Choroid plexus epithelial cell (primary cell): ENCODE measurements at regions not wholly inside any gene's neighbourhood (a gene's known extent, or its start where the extent isn't known, plus 50 kb on each side); places are given as distances from the start of the nearest gene placed in this dataset.

Experiments
- DNase-seq: peaks from one replicate; pipeline ENCODE4 v3.0.0-alpha.2; 2010; ENCODE audit warnings: low read depth
- H3K4me3 ChIP-seq: 2 replicates; pipeline ENCODE4 v1.5.1; 2011; ENCODE audit warnings: low read depth, mild to moderate bottlenecking, control low read depth, low read length, moderate library complexity
- CTCF ChIP-seq: conservative IDR thresholded peaks from 2 replicates; pipeline ENCODE4 v1.5.1; 2011; ENCODE audit warnings: low read depth, mild to moderate bottlenecking, control low read depth, inconsistent platforms, low read length, moderate library complexity

- TF ChIP-seq CTCF = no peak
- H3K4me3 ChIP-seq = no peak overlapping the region
- DNase-seq = no peak
Measured at GRCh38 chr6:113493991-113494390, 363.2 kb upstream of the MARCKS start.

- DNase-seq = peak; percentile 79
- TF ChIP-seq CTCF = no peak
- no peak overlapping the region for H3K4me3 ChIP-seq
Measured at GRCh38 chr6:113495521-113495920, 361.6 kb upstream of the MARCKS start.

GRCh38 chr6:113496166-113496565 lies 361.0 kb upstream of the MARCKS start:
- TF ChIP-seq CTCF = no peak
- peak overlapping the region; percentile 2 for H3K4me3 ChIP-seq
- peak; percentile 70 for DNase-seq

- H3K4me3 ChIP-seq = no peak overlapping the region
- no peak for DNase-seq
- TF ChIP-seq CTCF = no peak
Measured at GRCh38 chr6:113500221-113500620, 356.9 kb upstream of the MARCKS start.

GRCh38 chr6:113505084-113505699 lies 352.0 kb upstream of the MARCKS start:
- no peak for TF ChIP-seq CTCF
- no peak for DNase-seq
- no peak overlapping the region for H3K4me3 ChIP-seq

- TF ChIP-seq CTCF = no peak
- DNase-seq = peak; percentile 18
- no peak overlapping the region for H3K4me3 ChIP-seq
Measured at GRCh38 chr6:113508249-113508648, 348.9 kb upstream of the MARCKS start.

GRCh38 chr6:113511100-113511499 lies 346.0 kb upstream of the MARCKS start:
- DNase-seq = no peak
- TF ChIP-seq CTCF = no peak
- no peak overlapping the region for H3K4me3 ChIP-seq
